IPS DF 6.9 (cell line): ENCODE measurements at regions not wholly inside any gene's neighbourhood (a gene's known extent, or its start where the extent isn't known, plus 50 kb on each side); places are given as distances from the start of the nearest gene placed in this dataset.
A peak's percentile ranks its signal among the peaks of the same experiment; 100 is the strongest.

Source experiments
- DNase-seq: peaks from one replicate; pipeline ENCODE4 v3.0.0-alpha.2; 2013; ENCODE audit warnings: low read depth, low spot score
- H3K27ac ChIP-seq: one replicate; pipeline ENCODE4 v1.5.1; 2013; ENCODE audit warnings: low read length, control low read depth
- H3K27me3 ChIP-seq: 2 replicates; pipeline ENCODE4 v1.6.1; 2013; ENCODE audit warnings: mild to moderate bottlenecking, low read length; ENCODE audit not compliant: control insufficient read depth, insufficient read depth
- H3K36me3 ChIP-seq: 2 replicates; pipeline ENCODE4 v1.6.1; 2013; ENCODE audit warnings: low read length; ENCODE audit not compliant: control insufficient read depth, insufficient read depth
- H3K4me1 ChIP-seq: 2 replicates; pipeline ENCODE4 v1.6.1; 2013; ENCODE audit warnings: low read length; ENCODE audit not compliant: control insufficient read depth, insufficient read depth
- H3K4me3 ChIP-seq: 2 replicates; pipeline ENCODE4 v1.5.1; 2013; ENCODE audit warnings: mild to moderate bottlenecking, low read length
- H3K9me3 ChIP-seq: 2 replicates; pipeline ENCODE4 v1.6.1; 2013; ENCODE audit warnings: low read length, inconsistent platforms; ENCODE audit not compliant: control insufficient read depth, insufficient read depth
- WGBS: extraction: QIAGEN DNeasy Blood & Tissue Kit; methylation state at CpG from one replicate; pipeline ENCODE4 v1.1.7; 2013; ENCODE audit warnings: mixed read lengths, missing lambda C conversion rate; ENCODE audit not compliant: insufficient read length, insufficient coverage; 5-methylcytosine and 5-hydroxymethylcytosine counted together

GRCh38 chr6:153537422-153537821 lies 406.3 kb upstream of the RGS17 start:
- WGBS, result no CpG with 5 or more reads among the region's 1 CpG

GRCh38 chr6:153526479-153526878 lies 395.4 kb upstream of the RGS17 start:
- no CpG with 5 or more reads among the region's 3 CpGs for WGBS
- no peak for DNase-seq

More at GRCh38 chr6:153537422-153537821, 406.3 kb upstream of the RGS17 start:
- Histone ChIP-seq H3K9me3 (no peaks in the 10 kb centered on the region), H3K27me3 (no peaks in the 10 kb centered on the region), H3K36me3 (no peaks in the 10 kb centered on the region), H3K27ac (no peak overlapping the region), H3K4me3 (no peak overlapping the region), H3K4me1 (no peaks in the 10 kb centered on the region)
- DNase-seq, result no peak

GRCh38 chr6:153525998-153526397 lies 394.9 kb upstream of the RGS17 start:
- no CpG with 5 or more reads among the region's 1 CpG for WGBS
- H3K4me3 ChIP-seq, result no peak overlapping the region
- H3K9me3 ChIP-seq, result no peaks in the 10 kb centered on the region
- no peaks in the 10 kb centered on the region; the same call in 1 of the 2 replicates for H3K36me3 ChIP-seq
- H3K27ac ChIP-seq, result no peak overlapping the region
- H3K4me1 ChIP-seq, result no peaks in the 10 kb centered on the region
- H3K27me3 ChIP-seq, result no peaks in the 10 kb centered on the region
- DNase-seq, result no peak

More at GRCh38 chr6:153526479-153526878, 395.4 kb upstream of the RGS17 start:
- Histone ChIP-seq H3K4me3 (no peak overlapping the region), H3K4me1 (no peaks in the 10 kb centered on the region), H3K27me3 (no peaks in the 10 kb centered on the region), H3K9me3 (no peaks in the 10 kb centered on the region), H3K27ac (no peak overlapping the region), H3K36me3 (no peaks in the 10 kb centered on the region)

- Histone ChIP-seq H3K4me1 (no peaks in the 10 kb centered on the region), H3K27ac (no peak overlapping the region), H3K36me3 (no peaks in the 10 kb centered on the region; the same call in 1 of the 2 replicates), H3K9me3 (no peaks in the 10 kb centered on the region), H3K27me3 (no peaks in the 10 kb centered on the region), H3K4me3 (no peak overlapping the region)
- DNase-seq, result no peak
Measured at GRCh38 chr6:153523390-153523789, 392.3 kb upstream of the RGS17 start.

GRCh38 chr6:153511896-153512496 lies 380.9 kb upstream of the RGS17 start:
- Histone ChIP-seq H3K27me3 (no peaks in the 10 kb centered on the region), H3K4me3 (no peak overlapping the region), H3K4me1 (no peaks in the 10 kb centered on the region), H3K9me3 (no peaks in the 10 kb centered on the region), H3K36me3 (no peaks in the 10 kb centered on the region), H3K27ac (no peak overlapping the region)
- peak; percentile 25 for DNase-seq
- no CpG with 5 or more reads among the region's 2 CpGs for WGBS

- peak; percentile 29 for DNase-seq
- no peak overlapping the region for H3K4me3 ChIP-seq
- H3K36me3 ChIP-seq, result no peaks in the 10 kb centered on the region
- no peaks in the 10 kb centered on the region for H3K9me3 ChIP-seq
- H3K27ac ChIP-seq, result no peak overlapping the region
- WGBS, result no CpG with 5 or more reads among the region's 4 CpGs
- no peaks in the 10 kb centered on the region for H3K27me3 ChIP-seq
- H3K4me1 ChIP-seq, result no peaks in the 10 kb centered on the region
Measured at GRCh38 chr6:153503810-153504209, 372.7 kb upstream of the RGS17 start.

- Histone ChIP-seq H3K9me3 (no peaks in the 10 kb centered on the region), H3K4me3 (no peak overlapping the region), H3K4me1 (no peaks in the 10 kb centered on the region), H3K27ac (no peak overlapping the region), H3K27me3 (no peaks in the 10 kb centered on the region), H3K36me3 (no peaks in the 10 kb centered on the region)
- no peak for DNase-seq
- 100% methylated on average over 1 of the region's 2 CpGs for whole genome bisulfite sequencing
Measured at GRCh38 chr6:153493501-153493900, 362.4 kb upstream of the RGS17 start.

- H3K4me3 ChIP-seq, result no peak overlapping the region
- H3K27ac ChIP-seq, result no peak overlapping the region
- no peaks in the 10 kb centered on the region for H3K4me1 ChIP-seq
- WGBS, result no CpG with 5 or more reads among the region's 4 CpGs
- DNase-seq, result no peak
- no peaks in the 10 kb centered on the region for H3K27me3 ChIP-seq
- H3K36me3 ChIP-seq, result no peaks in the 10 kb centered on the region
- no peaks in the 10 kb centered on the region for H3K9me3 ChIP-seq
Measured at GRCh38 chr6:153489479-153489878, 358.4 kb upstream of the RGS17 start.

GRCh38 chr6:153488267-153488666 lies 357.2 kb upstream of the RGS17 start:
- no CpG with 5 or more reads among the region's 1 CpG for WGBS
- no peaks in the 10 kb centered on the region for H3K27me3 ChIP-seq
- H3K36me3 ChIP-seq, result no peaks in the 10 kb centered on the region
- no peak overlapping the region for H3K27ac ChIP-seq
- no peaks in the 10 kb centered on the region for H3K4me1 ChIP-seq
- no peaks in the 10 kb centered on the region for H3K9me3 ChIP-seq
- DNase-seq, result no peak
- H3K4me3 ChIP-seq, result no peak overlapping the region

GRCh38 chr6:153485072-153485471 lies 354.0 kb upstream of the RGS17 start:
- Histone ChIP-seq H3K27ac (no peak overlapping the region), H3K9me3 (no peaks in the 10 kb centered on the region), H3K36me3 (no peaks in the 10 kb centered on the region), H3K4me1 (no peaks in the 10 kb centered on the region), H3K4me3 (no peak overlapping the region), H3K27me3 (no peaks in the 10 kb centered on the region)
- DNase-seq, result no peak
- no CpG with 5 or more reads among the region's 1 CpG for WGBS

- no CpG with 5 or more reads among the region's 1 CpG for WGBS
- no peak for DNase-seq
- H3K4me3 ChIP-seq, result no peak overlapping the region
- no peaks in the 10 kb centered on the region for H3K27me3 ChIP-seq
- H3K36me3 ChIP-seq, result no peaks in the 10 kb centered on the region
- H3K9me3 ChIP-seq, result no peaks in the 10 kb centered on the region
- no peak overlapping the region for H3K27ac ChIP-seq
- H3K4me1 ChIP-seq, result no peaks in the 10 kb centered on the region
Measured at GRCh38 chr6:153484056-153484455, 353.0 kb upstream of the RGS17 start.
